ENCODE measurements at regions not wholly inside any gene's neighbourhood (a gene's known extent, or its start where the extent isn't known, plus 50 kb on each side); places are given as distances from the start of the nearest gene placed in this dataset.
A peak's percentile ranks its signal among the peaks of the same experiment; 100 is the strongest.

DNA sequence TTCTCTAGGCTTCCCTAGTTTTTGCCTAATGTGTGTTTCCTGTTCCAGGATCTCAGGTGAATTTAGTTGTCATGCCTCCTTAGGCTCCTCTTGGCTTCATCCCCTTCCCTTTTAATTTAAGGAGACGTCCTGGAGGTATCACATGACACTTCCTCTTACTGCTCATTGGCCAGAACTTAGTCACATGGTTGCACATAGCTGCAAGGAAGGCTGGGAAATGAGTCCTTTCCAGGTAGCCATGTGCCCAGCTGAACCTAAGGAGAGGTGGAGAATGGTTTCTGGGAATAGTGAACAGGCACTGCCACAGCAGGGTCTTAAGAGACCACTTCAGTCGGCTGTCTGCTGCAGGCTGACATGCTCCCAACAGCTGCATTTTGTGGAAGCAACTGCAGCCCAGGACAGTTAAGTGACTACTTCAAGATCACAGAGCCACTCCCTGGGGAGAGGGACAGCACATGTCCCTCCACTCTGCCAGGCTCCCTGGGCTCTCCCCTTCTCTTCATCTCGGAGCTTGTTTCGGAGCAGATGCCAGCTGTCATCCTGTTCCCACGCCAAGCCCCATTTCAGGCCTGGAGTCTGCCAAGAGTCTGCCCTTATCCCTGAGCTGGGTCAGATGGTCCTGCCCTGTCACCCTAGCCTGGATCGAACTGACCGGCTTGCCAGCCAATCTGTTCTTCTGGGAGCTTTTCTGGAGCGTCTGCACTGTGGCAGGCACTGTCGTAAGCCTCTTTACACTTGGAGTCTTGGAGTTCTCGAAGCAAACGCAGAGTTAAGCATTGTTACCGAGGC lies 81.4 kb upstream of the FOXF1 start:
- Histone ChIP-seq H3K9me3 (no peaks in the 10 kb centered on the region), H3K4me3 (no peak overlapping the region), H3K4me1 (no peaks in the 10 kb centered on the region), H3K36me3 (no peaks in the 10 kb centered on the region), H3K27me3 (ENCODE audit: low read depth) (peaks cover 12% of the 10 kb centered on the region), H3K27ac (no peak overlapping the region)
- DNase-seq (no peak), ATAC-seq (no peak)
- intact Hi-C loops (cut with DNase I), result no loop called here
- TF ChIP-seq, protein P1, sequence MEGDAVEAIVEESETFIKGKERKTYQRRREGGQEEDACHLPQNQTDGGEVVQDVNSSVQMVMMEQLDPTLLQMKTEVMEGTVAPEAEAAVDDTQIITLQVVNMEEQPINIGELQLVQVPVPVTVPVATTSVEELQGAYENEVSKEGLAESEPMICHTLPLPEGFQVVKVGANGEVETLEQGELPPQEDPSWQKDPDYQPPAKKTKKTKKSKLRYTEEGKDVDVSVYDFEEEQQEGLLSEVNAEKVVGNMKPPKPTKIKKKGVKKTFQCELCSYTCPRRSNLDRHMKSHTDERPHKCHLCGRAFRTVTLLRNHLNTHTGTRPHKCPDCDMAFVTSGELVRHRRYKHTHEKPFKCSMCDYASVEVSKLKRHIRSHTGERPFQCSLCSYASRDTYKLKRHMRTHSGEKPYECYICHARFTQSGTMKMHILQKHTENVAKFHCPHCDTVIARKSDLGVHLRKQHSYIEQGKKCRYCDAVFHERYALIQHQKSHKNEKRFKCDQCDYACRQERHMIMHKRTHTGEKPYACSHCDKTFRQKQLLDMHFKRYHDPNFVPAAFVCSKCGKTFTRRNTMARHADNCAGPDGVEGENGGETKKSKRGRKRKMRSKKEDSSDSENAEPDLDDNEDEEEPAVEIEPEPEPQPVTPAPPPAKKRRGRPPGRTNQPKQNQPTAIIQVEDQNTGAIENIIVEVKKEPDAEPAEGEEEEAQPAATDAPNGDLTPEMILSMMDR (IDR thresholded peaks at IDR 0.05), result no peak

GRCh38 chr16:86429663-86430062 lies 80.7 kb upstream of the FOXF1 start:
- TF ChIP-seq, protein P1 (IDR thresholded peaks at IDR 0.05), result no peak
- Histone ChIP-seq H3K36me3 (no peaks in the 10 kb centered on the region), H3K4me3 (no peak overlapping the region), H3K4me1 (no peaks in the 10 kb centered on the region), H3K27ac (no peak overlapping the region), H3K27me3 (ENCODE audit: low read depth) (peaks cover 12% of the 10 kb centered on the region), H3K9me3 (no peaks in the 10 kb centered on the region)
- no peak for ATAC-seq
- no peak for DNase-seq
- intact Hi-C loops (cut with DNase I), result no loop called here

- no peak overlapping the region for H3K27ac ChIP-seq
- no peak overlapping the region for H3K4me3 ChIP-seq
- peaks cover 12% of the 10 kb centered on the region for H3K27me3 ChIP-seq (ENCODE audit: low read depth)
- DNase-seq, result no peak
- no peaks in the 10 kb centered on the region for H3K4me1 ChIP-seq
- intact Hi-C loops (cut with DNase I), result no loop called here
- H3K36me3 ChIP-seq, result no peaks in the 10 kb centered on the region
- no peak for ATAC-seq
- H3K9me3 ChIP-seq, result no peaks in the 10 kb centered on the region
- TF ChIP-seq, protein P1 (IDR thresholded peaks at IDR 0.05), result no peak
These were observed 79.5 kb upstream of the FOXF1 start for GRCh38 chr16:86430814-86431213.

- TF ChIP-seq, protein P1 (IDR thresholded peaks at IDR 0.05), result no peak
- intact Hi-C loops (cut with DNase I), result no loop called here
- H3K4me1 ChIP-seq, result no peaks in the 10 kb centered on the region
- H3K4me3 ChIP-seq, result no peak overlapping the region
- H3K9me3 ChIP-seq, result no peaks in the 10 kb centered on the region
- no peak for ATAC-seq
- H3K36me3 ChIP-seq, result no peaks in the 10 kb centered on the region
- no peak for DNase-seq
- peaks cover 12% of the 10 kb centered on the region for H3K27me3 ChIP-seq (ENCODE audit: low read depth)
- no peak overlapping the region for H3K27ac ChIP-seq
These were observed 78.8 kb upstream of the FOXF1 start for GRCh38 chr16:86431540-86431939.

GRCh38 chr16:86432048-86432447 lies 78.3 kb upstream of the FOXF1 start:
- no peak overlapping the region for H3K4me3 ChIP-seq
- H3K4me1 ChIP-seq, result no peaks in the 10 kb centered on the region
- H3K27me3 ChIP-seq (ENCODE audit: low read depth), result peaks cover 12% of the 10 kb centered on the region
- intact Hi-C loops (cut with DNase I), result no loop called here
- H3K9me3 ChIP-seq, result no peaks in the 10 kb centered on the region
- H3K27ac ChIP-seq, result no peak overlapping the region
- TF ChIP-seq, protein P1 (IDR thresholded peaks at IDR 0.05), result no peak
- DNase-seq (no peak), ATAC-seq (peak in 1 of 2 donors; percentile 22)
- no peaks in the 10 kb centered on the region for H3K36me3 ChIP-seq
